ENCODE measurements at regions not wholly inside any gene's neighbourhood (a gene's known extent, or its start where the extent isn't known, plus 50 kb on each side); places are given as distances from the start of the nearest gene placed in this dataset.
A peak's percentile ranks its signal among the peaks of the same experiment; 100 is the strongest.

DNA sequence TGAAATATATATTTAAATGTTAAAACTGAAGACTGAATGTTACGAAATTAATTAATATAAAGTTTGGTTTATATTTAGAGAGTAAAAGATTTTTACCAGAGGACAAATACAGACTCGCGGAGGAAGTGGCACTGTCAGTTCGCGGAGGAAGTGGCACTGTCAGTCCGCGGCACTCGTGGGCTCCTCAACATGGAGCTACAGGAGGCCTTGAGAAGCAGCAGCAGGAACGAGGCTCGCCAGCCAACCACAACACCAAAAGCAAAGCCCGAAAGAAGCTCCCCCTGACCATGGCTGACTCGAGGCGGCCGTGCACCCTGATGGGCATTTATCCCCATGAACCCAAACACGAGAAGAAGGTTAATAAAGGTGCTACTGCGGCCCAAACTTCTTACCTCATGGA lies 125.3 kb upstream of the PABPC4L start:
- Histone ChIP-seq H3K36me3 (no peaks in the 10 kb centered on the region), H3K27me3 (no peaks in the 10 kb centered on the region), H3K4me1 (no peaks in the 10 kb centered on the region), H3K9me3 (no peaks in the 10 kb centered on the region), H3K4me3 (no peak overlapping the region), H3K27ac (no peak overlapping the region)
- TF ChIP-seq, protein P1, sequence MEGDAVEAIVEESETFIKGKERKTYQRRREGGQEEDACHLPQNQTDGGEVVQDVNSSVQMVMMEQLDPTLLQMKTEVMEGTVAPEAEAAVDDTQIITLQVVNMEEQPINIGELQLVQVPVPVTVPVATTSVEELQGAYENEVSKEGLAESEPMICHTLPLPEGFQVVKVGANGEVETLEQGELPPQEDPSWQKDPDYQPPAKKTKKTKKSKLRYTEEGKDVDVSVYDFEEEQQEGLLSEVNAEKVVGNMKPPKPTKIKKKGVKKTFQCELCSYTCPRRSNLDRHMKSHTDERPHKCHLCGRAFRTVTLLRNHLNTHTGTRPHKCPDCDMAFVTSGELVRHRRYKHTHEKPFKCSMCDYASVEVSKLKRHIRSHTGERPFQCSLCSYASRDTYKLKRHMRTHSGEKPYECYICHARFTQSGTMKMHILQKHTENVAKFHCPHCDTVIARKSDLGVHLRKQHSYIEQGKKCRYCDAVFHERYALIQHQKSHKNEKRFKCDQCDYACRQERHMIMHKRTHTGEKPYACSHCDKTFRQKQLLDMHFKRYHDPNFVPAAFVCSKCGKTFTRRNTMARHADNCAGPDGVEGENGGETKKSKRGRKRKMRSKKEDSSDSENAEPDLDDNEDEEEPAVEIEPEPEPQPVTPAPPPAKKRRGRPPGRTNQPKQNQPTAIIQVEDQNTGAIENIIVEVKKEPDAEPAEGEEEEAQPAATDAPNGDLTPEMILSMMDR (IDR thresholded peaks at IDR 0.05): no peak
- ATAC-seq: no peak
- FAIRE-seq: no peak
- intact Hi-C loops (cut with DNase I): no loop called here
- DNase-seq: peak in 1 of 6 donors; percentile 20
- 91 to 96% methylated on average over 16 of the region's 16 CpGs for WGBS, 2 donors

DNA sequence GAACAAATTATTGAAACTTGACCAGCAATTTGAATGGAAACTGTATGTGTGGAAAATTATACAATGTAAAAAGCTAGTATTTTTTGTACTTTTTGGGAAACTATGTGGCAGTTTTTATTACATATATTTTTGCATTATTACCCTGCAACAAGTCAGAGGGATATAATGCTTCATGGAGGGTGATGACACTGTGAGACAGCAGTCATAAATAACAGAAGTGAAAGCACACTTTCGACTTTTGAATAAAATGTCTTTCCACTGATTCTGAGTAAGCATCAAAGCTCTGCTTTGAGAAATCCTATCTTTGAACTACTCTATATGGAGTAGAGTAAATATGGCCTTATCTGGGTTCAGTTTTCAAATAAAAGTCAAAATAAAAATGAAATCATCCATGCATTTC lies 122.6 kb upstream of the PABPC4L start:
- no peaks in the 10 kb centered on the region for H3K4me1 ChIP-seq
- DNase-seq (no peak), ATAC-seq (no peak), FAIRE-seq (no peak)
- intact Hi-C loops (cut with DNase I): no loop called here
- 64 to 73% methylated on average over 1 of the region's 1 CpG for WGBS, 2 donors
- no peaks in the 10 kb centered on the region for H3K27me3 ChIP-seq
- no peaks in the 10 kb centered on the region for H3K36me3 ChIP-seq
- H3K9me3 ChIP-seq: no peaks in the 10 kb centered on the region
- TF ChIP-seq, protein P1 (IDR thresholded peaks at IDR 0.05): no peak
- no peak overlapping the region for H3K27ac ChIP-seq
- H3K4me3 ChIP-seq: no peak overlapping the region

DNA sequence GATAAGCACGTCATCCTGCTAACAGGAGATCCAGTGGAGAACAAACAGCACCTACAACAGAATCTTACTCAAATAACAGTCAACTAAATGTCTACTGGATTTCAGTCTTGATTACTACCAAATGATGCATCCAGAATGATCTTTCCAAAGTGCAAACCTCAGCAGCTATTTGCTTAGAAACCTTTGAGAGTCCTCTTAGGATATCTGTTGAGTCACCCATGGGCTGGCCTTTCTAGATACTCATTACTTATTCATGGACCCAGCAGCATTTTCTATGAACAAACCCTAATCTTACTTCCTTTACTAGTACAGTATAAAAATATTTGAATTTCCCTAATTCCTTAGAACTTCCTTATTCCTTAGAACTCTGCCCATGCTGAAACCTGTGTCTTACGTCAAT lies 118.5 kb upstream of the PABPC4L start:
- no peak overlapping the region for H3K27ac ChIP-seq
- intact Hi-C loops (cut with DNase I): no loop called here
- no peaks in the 10 kb centered on the region for H3K9me3 ChIP-seq
- FAIRE-seq (no peak), ATAC-seq (no peak), DNase-seq (no peak)
- TF ChIP-seq, protein P1 (IDR thresholded peaks at IDR 0.05): no peak
- WGBS, 2 donors: 43 to 47% methylated on average over 2 of the region's 2 CpGs
- no peaks in the 10 kb centered on the region for H3K4me1 ChIP-seq
- H3K4me3 ChIP-seq: no peak overlapping the region
- H3K36me3 ChIP-seq: no peaks in the 10 kb centered on the region
- no peaks in the 10 kb centered on the region for H3K27me3 ChIP-seq

DNA sequence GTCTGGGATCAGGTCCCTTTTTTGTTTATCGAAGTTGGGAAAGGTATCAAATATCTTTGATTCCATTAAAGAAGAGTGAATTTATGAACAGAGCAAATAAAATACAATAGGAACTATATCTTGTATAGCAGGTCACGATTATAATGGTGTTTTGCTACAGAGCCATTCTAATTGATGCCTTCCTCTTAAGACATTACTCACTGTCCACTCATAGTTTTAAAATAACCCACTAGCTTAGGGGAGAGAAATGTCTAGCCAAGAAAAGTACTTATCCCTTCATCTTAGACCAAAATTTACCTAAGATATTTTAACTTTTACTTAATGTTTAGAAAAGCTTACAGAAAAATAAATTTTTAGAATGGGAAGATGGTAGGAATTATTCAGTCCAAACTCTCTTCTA lies 112.0 kb upstream of the PABPC4L start:
- Histone ChIP-seq H3K27ac (no peak overlapping the region), H3K27me3 (no peaks in the 10 kb centered on the region), H3K4me1 (no peaks in the 10 kb centered on the region), H3K4me3 (no peak overlapping the region), H3K36me3 (no peaks in the 10 kb centered on the region), H3K9me3 (no peaks in the 10 kb centered on the region)
- intact Hi-C loops (cut with DNase I): no loop called here
- DNase-seq (no peak), ATAC-seq (no peak), FAIRE-seq (no peak)
- 71 to 80% methylated on average over 2 of the region's 2 CpGs for WGBS, 2 donors
- TF ChIP-seq, protein P1 (IDR thresholded peaks at IDR 0.05): no peak

DNA sequence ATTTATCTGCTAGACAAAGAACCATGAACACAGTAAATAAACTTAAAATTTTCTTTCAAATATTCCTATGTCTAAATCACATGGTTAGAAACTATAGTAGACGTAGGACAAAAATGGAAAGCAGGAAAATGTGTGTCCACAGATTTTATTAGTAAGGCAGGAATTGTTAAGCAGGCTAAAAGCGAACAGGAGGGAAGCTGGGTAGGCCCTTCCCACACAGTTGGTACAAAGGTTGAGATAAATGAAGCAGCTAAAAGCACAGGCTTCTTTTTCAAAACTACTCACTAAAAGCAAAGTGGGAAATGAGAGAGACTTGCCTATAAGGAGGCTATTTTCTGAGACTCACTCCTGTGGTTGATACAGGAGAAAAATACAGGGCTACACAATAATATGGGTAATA lies 108.1 kb upstream of the PABPC4L start:
- Histone ChIP-seq H3K27ac (no peak overlapping the region), H3K27me3 (no peaks in the 10 kb centered on the region), H3K36me3 (no peaks in the 10 kb centered on the region), H3K9me3 (no peaks in the 10 kb centered on the region), H3K4me1 (peaks cover 0 to 4% (median 0%) of the 10 kb centered on the region in 3 donors), H3K4me3 (no peak overlapping the region)
- FAIRE-seq (no peak), ATAC-seq (peak in 1 of 4 donors; percentile 51), DNase-seq (no peak)
- TF ChIP-seq, protein P1 (IDR thresholded peaks at IDR 0.05): no peak
- intact Hi-C loops (cut with DNase I): no loop called here
- WGBS, 2 donors: 46 to 52% methylated on average over 2 of the region's 2 CpGs

Measured in pancreas (tissue), 10 donors.